Amniotic stem cell (primary cell): ENCODE measurements at regions not wholly inside any gene's neighbourhood (a gene's known extent, or its start where the extent isn't known, plus 50 kb on each side); places are given as distances from the start of the nearest gene placed in this dataset.
"Not testable (repeated sequence)": the region's sequence is repeated elsewhere in the genome, so short reads cannot be mapped to it uniquely, and the experiment has no call there.

Experiments used
- DNase-seq: peaks from one replicate; lab custom pipeline; 2025; lab: John Stamatoyannopoulos, UW

DNA sequence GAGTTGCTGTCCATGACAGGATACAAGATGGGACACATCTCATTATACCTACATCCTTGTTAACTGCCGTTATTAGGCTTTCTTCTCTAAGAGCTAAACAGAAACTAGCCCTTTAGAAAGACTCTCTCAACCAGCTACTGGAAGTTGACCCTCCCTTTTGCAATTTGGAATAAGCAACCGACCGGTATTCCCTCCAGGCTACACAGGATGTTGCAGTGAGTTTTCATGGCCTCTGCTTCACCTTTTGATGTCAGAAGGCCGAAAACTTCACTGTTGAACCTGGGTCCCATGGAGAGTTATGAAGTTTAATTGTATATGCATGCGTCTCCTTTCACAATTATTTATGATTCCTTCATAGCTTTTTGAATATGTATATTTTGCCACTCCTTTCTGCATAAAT lies 1042.5 kb upstream of the SPRY2 start:
- no peak for DNase-seq

DNA sequence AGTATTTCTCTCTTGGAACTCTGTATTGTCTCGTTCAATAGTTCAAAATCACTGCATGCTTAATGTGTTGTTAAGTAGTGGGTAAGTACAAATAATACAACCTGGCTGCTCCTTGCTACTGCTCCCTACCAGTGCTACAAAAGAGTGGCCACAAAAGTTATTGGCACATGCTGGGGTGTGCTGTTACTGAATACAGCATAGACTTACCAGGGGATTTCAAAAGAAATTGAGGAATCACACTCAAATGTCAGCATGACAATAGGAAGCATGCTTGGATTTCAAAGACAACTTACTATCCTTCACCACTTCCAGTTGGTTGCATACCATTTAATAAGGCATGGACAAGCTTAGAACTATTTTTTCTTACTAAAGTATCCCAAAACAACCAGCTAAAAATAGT lies 1041.3 kb upstream of the SPRY2 start:
- DNase-seq: no peak

DNA sequence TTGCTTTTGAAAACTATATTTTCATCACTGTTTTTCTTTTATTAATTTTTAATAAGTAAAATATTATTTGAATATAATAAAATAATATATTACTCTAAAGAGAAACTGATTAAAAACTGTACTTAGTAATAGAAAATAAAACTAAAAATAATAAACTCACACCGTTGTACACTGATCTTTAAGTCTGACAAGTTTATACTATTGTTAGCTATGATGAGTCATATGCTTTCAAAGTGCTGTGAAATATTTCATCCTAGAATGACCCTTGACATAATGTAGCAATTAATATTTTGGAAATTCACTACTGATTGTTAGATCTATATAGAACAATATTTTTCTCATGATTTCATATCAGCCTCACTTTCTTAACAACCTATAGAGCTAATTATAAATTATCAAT lies 1040.6 kb upstream of the SPRY2 start:
- DNase-seq: no peak

DNA sequence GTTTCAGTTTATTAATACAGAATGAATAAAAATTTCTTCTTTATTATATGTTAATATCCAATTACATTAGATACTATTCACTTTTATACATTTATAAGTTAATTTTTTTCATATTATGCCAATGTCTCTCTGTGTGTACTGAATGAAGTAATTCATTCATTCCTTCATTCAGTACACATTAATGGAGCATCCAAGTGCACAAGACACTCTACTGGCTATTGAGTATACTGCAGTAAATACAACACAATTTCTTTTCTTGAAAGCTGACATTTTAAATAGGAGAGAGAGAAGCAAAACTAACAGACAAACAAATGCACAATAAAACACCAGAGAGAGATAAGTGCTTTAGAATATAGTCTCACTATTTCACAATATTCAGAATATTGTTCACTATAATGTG lies 1038.3 kb upstream of the SPRY2 start:
- DNase-seq: no peak

- DNase-seq: no peak
Observed at GRCh38 chr13:81377921-81378320, 1037.0 kb upstream of the SPRY2 start.

DNA sequence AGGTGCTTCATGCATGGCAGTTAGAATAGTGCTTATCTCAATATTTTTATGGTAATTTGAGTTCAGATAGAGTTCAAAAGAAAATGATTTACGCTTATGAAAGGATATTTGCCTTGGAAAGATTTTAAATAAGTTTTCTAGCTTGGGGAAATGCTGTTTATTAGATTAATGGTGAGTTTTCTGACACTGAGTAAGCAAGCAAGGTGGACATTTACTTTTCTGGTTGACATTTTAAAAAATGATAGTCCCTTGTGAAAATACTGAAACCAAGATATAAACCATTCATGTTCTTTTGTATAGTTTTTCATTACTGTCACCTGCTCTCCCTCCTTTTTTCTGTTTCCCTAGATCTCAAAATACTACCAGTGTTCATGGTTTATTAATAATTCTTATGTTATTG lies 1034.8 kb upstream of the SPRY2 start:
- DNase-seq: no peak

DNA sequence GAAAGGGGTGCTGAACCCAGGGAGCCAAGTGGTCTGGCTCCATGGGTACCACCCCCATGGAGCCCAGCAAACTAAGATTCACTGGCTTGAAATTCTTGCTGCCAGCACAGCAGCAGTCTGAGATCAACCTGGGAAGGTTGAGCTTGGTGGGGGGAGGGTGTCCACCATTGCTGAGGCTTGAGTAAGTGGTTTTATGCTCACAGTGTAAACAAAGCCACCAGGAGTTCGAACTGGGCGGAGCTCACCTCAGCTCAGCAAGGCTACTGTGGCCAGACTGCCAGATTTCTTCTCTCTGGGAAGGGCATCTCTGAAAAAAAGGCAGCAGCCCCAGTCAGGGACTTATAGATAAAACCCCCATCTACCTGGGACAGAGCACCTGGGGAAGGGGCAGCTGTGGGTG lies 1021.8 kb upstream of the SPRY2 start:
- not testable (repeated sequence) for DNase-seq

DNA sequence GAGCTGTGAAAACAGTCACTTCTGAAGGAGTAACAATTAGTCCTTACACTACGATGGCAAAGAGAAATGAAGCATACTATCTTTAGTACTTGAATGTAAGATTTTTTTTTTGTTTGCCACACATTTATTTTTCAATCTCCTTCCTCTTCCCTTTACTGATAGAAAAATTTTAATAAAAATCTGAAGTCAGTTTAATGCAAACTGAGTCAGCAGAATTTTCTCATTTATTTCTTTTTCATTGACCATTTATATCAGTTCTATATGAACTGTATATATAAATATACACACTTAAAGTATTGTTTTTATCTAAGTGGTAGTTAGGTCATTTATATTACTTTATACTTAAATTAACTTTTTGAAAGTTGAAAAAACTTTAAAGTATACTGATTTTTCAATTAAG lies 1009.1 kb upstream of the SPRY2 start:
- DNase-seq: no peak

GRCh38 chr13:81340118-81341069 lies 999.5 kb upstream of the SPRY2 start:
- not testable (repeated sequence) for DNase-seq

DNA sequence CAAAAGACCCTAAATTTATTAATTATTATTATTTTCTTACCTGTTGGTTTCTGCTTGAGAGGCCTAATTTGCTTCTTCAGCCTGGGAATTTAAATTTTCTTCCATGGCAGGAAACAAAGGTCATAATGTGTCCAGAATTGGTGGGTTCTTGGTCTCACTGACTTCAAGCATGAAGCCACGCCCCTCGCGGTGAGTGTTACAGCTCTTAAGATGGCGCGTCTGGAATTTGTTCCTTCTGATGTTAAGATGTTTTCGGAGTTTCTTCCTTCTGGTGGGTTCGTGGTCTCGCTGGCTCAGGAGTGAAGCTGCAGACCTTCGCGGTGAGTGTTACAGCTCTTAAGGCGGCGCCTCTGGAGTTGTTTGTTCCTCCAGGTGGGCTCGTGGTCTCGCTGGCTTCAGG lies 998.7 kb upstream of the SPRY2 start:
- DNase-seq: not testable (repeated sequence)

- no peak for DNase-seq
Observed at GRCh38 chr13:81334481-81334880, 993.6 kb upstream of the SPRY2 start.

DNA sequence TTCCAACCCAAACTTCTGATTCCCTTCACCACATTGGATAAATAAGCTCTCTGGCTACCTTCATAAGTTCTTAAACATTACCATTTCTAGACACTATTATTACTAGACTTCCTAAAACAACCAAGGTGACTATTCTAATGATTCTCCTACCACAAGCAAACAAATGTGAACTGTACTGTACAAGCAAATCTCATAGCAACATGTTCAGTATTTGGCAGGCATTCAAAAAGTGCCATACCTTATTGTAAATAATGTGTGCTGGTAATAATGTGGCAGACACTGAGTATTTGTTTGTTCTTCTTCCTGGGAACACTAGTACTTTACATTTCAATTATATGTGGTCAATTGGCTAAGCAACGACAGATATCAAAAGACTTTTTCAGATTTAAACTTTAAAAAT lies 986.0 kb upstream of the SPRY2 start:
- DNase-seq: no peak

- no peak for DNase-seq
Observed at GRCh38 chr13:81320516-81320915, 979.6 kb upstream of the SPRY2 start.

DNA sequence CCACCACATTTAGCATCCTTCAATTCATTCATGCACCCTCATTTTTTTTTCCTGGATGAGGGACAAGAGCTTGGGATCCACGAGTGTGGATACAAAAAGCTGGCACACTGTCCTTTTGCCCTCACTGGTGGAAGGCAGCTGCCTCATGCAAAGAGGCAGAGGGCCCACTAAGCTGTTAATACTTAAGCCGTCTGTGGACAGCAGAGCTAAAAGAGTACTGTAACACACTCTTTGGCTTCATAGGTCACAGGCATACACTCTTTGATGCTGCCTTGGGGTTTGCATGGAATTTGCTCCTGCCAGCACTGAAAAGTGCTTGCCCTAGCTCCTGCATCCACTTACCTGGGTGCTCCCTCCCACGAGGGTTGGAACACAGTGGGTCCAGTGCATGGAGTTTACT lies 978.4 kb upstream of the SPRY2 start:
- DNase-seq: no peak

DNA sequence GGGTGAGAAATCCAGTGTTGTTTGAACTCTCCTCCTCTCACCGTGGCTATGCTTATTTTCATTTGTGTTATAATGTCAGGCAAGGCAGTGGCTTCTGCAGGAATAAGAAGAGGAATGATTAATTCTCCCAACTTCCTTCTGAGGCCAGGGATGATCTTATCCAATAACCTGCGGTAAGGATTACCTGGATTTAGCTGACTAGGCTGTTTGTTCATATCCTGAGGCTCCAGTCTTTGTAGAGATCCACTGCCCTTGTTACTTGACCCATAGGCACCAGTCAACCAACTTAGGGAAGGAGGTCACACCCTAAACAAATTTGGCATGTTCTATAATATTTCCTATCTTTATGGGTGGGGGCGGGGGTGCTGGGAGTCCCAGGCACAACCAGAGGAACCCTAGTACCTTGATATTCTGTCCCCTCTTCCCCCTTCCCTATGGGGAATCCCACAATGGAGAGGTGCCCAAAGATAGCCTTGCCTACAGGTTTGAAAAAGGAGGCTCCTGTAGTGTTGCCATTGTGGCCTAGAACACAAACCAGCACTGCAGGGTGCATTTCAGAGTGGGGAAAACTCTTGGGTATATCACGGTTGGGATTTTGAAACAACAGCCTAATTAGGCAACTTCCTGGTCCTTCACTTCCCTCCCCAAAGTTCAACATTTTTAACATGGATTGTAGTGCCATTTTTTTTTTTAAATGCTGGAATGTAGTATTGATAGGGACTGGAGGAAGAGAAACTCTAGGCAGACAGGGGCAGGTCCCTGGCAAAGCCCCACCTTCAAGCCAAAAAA lies 977.5 kb upstream of the SPRY2 start:
- no peak for DNase-seq

- DNase-seq: no peak
Observed at GRCh38 chr13:81314461-81314860, 973.5 kb upstream of the SPRY2 start.

DNA sequence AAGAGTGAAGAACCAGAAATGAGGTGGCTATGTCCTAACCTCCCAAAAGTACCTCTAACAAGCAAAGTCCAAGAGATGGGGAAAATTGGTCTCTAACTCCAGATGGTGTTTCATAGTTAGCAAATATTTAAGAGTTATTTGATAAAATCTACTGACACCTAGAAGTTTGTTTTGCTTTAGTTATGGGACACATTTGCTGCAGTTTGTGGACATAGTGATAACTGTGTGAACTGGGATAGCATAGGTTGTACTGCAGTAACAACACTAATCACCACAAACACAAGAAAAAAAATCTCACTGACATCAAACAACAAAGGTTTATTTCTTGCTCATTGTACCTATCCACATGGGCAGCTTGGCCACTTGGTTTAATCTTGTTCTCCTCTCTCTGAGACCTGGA lies 965.0 kb upstream of the SPRY2 start:
- DNase-seq: no peak

- DNase-seq: no peak
Observed at GRCh38 chr13:81304121-81304659, 963.3 kb upstream of the SPRY2 start.

DNA sequence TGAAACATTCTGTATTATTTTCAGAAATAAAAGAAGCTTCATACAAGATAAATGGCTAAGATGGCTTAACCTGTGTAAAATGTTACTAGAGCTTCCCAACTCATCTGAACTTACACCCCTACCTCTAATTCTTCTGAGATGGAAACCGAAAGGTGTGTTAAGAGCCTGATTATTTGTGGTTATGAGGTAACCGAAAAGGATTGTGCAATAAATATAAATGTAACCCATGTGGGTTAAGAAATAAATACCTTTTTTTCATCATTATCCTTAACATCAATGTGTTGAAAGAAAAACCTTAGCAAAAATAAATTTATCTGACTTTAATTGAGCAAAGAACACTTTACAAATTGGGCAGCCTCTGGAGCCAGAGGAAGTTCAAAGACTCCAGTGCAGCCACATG lies 961.8 kb upstream of the SPRY2 start:
- DNase-seq: no peak

GRCh38 chr13:81302125-81302524 lies 961.2 kb upstream of the SPRY2 start:
- no peak for DNase-seq

- no peak for DNase-seq
Observed at GRCh38 chr13:81295177-81295576, 954.3 kb upstream of the SPRY2 start.

DNA sequence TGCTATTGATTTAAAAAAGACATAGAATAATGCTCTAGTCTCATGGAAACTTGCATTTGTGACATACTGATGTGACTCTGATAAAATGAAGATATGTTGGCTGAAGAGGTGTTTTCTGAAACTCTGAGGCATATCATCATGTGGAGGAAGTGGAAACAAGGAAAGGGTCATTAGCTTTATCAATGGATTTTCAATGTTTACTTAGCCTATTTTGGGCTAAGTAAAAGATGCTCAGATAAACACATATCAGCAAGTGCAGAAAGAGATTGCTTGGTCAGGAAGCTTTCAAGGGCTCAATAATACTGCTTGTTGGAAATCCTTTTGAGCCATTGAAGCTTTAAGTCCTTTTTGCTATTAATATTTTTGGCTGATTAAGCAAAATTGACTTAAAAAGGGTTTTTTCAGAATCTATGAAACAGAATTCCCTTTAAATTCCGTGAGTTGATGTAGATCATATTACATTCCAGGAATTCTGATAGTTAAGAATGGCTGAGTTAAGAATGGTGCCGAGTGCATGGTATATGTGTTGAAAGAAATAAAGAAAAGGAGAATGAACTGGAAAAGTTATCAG lies 952.8 kb upstream of the SPRY2 start:
- no peak for DNase-seq

GRCh38 chr13:81283561-81283960 lies 942.6 kb upstream of the SPRY2 start:
- no peak for DNase-seq
